DMS153 treated with DMSO at 0.1 percent for 48 hours (cell line): ENCODE measurements at regions not wholly inside any gene's neighbourhood (a gene's known extent, or its start where the extent isn't known, plus 50 kb on each side); places are given as distances from the start of the nearest gene placed in this dataset.

Source experiments
- DNase-seq: peaks from one replicate; lab custom pipeline; 2025; ENCODE audit not compliant: unreplicated experiment; lab: John Stamatoyannopoulos, UW

DNA sequence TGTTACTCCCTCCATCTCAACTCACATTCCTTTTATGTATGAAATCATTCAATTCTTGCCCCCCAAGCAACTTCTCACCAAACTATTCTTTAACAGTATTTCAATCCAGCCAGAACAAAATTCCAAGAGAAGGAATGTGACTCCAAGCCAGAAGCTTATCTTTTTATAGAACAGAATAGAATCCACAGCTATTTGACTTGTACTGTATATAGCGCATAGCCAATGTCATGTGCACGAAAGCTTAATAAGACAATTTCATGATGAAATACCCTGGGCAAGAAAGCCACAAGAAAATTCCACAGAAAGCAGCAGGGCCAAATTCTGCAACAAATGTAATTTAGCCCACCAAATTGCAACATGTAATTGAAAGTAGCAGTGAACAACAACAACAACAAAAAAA is 127.6 kb upstream of the UBE2E2 start:
- no peak for DNase-seq

DNA sequence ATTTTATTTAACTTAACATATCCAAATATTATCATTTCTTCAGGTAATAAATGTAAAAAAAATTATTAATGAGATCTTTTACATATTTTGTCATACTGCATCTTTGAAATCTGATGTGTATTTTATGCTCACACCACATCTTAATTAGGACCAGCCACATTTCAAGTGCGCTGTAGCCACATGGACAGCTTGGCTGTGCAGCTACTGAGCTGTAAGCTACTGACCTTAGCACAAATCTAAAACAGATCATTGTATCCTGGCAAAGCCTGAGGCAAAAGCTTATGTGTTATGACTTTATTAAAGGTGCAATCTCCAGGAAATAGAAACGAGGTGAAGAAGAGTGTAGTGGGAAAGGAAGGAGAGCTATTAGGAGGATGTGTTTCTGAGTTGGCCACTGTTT is 126.7 kb upstream of the UBE2E2 start:
- DNase-seq, result no peak

DNA sequence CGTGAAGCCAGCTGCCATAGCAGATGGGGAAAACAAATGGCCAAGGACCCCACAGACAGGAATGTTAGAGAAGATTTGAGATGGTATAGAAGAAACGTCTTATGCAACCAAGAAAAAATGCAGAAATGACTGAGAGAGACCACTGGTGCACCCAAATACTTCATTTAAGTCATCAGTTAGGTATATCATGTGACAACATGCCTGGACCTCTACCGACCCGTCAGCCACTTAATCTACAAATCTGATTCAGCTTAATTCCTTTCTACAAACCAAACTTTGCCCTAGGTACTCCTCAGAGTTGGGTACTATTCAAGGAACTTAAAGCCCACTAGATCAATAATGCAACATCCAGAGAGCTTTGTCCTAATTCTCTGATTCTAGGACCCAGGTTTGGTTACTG is 126.0 kb upstream of the UBE2E2 start:
- DNase-seq, result no peak

DNA sequence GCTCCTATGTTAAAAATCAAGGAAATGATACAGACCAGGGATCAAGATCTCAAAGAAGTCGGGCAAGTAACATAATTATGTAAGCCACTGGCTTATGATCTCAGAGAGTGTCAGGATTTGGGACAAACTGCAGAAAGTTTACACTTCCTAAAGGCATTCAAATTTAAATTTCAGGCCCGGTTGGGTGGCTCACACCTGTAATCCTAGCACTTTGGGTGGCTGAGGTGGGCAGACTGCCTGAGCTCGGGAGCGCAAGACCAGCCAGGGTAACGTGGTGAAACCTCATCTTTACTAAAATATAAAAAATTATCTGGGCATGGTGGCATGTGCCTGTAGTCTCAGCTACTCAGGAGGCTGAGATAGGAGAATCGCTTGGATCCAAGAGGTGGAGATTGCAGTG is 124.4 kb upstream of the UBE2E2 start:
- DNase-seq, result no peak

DNA sequence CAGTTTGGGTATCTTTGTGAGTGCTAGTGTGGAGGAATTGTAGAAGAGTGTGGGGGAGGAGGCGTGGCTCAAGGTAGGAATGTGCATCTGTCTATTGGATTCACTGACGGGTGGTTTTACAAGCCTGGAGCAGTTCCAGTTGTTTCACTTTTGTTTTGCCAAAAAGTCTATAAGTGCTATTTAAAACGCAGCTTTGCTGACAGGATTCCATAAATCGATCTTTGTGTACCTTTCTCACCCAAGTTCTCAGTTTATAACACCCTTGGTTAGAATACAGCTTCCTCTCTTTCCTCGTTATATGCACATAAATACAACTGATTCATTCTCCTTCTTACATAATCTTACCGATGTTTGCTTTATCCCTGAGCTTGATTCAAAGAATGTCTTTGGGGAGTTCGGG is 123.2 kb upstream of the UBE2E2 start:
- DNase-seq, result no peak

DNA sequence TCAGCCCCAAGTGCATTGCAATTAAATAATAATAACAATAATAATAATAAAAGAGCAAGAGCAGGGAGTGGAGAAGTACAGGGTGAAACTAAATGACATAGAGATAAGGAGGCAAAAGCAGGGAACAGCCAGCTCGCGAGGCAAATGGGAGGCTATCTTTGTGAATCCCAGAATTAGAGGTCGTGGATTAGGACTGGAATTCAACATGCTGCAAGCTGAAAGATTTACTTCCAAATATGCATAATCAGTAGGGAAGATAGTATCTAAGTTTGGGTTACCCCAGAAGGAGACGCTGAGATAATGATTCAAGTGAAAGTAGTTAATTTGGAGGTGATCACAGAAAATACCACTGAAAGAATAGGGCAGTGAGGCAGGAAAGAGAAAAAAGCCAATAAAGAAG is 119.4 kb upstream of the UBE2E2 start:
- no peak for DNase-seq

DNA sequence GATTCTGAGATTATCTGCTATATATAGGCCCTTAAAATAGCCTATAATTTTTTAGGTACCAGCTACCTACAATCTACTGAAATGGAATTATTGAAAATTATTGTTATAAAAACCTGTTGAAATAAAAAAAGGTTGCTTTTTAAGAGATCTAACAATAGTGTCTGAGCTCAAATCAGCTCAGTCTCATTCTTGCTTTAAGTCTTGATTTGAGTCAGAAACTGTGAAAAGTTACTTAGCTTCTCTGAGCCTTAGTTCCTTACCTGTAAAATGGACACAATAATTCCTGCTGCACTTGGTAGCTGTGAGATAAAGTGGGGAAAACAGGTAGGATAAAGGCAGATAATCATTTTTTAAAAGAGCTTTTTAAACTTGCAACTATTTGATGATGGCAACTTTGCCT is 118.8 kb upstream of the UBE2E2 start:
- no peak for DNase-seq

DNA sequence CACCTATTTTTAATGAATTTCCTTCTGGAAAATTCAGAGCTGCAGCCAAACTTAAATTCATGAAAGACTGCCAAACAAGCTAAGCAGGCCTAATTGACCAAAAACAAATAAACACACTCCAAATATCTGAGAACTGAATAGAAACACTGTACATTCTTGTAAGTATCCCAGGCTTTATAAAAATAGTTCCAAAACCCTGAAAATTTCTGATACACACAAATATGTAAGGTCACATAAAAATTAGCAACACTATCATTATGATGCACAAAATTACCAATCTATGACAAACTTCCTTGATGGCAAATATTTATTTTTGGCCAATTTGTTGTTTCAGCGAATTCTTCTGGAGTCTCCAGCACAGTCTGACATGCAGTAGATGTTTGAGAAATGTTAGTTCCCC is 117.9 kb upstream of the UBE2E2 start:
- DNase-seq, result no peak

DNA sequence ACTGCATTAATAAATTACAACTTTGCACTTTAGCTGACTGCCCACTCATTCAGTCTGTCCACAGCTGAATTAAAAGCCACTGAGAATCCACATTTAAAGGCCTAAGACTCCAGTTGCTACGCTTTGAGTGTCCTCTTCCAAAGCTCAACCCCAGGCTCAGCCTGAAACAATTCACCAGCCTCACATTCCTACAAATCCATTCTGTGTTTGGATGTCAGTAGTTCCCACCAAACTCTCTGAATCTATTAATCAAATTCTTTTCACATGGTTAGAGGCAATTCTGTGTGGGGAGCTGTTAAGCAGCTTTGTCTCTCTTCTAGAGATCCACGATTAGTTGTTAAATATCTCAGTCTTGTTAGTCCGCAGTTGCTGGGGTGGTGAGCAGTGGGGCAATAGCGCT is 116.8 kb upstream of the UBE2E2 start:
- DNase-seq, result no peak

DNA sequence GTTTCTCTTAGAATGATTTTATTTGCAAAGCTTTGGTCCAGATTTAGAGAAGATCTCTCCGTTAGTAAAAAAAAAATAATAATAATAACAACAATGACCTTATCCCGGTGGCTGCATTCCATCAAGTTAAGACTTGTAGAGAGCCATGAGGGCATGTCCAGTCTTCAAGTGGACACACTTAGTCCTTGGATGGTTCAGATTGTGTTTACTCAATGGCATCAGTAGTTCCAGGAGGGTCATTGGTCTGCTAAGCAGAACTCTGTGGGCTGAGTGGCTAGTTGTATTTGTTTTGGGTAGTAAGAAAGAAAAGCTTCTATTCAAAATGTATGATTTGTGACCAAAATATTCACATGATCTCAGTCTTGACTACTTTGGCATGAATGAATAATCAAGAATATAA is 116.3 kb upstream of the UBE2E2 start:
- DNase-seq, result no peak

DNA sequence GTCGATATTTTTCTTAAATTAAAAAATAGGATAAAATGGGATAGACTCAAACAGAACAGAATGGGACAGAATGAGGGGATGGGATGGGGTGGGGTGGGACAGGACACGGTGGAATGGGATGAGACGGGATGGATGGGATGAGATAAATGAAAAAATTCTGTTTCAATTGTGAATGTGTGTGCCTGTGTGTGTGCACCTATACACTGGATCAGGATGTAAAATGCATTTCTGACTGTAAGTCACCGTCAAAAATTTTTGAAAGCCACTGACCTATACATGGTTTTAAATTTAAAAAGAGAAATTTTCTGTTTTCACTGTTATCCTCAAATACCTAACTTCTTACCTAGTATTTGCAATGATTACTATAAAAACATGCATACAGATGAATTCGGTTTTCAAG is 108.7 kb upstream of the UBE2E2 start:
- DNase-seq, result no peak

DNA sequence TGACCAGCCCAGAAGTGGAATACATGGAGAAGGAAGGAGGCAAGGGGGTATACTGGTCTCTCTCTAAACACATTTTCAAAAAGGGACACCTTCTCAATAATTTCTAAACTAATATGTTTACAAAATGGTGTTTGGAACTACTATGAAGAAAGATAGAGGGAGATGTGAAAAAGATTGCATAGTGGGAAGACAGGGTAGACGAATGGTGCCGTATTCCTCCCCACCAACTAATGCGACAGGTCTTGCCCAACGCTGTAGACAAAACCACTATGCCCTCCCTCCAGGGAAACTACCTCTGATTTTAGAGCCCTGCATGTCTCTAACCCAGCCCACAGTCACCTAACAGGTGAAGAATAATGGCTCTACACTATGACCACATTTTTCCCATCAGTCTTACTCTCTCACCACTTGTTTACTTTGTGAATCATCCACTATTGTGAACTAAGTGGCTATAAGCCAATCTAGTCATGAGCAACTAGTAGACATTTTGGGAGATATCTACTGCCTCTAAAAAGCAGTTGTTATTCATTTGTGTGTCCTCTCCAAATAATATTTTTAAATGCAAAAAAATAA is 108.2 kb upstream of the UBE2E2 start:
- peak; percentile 61 for DNase-seq

DNA sequence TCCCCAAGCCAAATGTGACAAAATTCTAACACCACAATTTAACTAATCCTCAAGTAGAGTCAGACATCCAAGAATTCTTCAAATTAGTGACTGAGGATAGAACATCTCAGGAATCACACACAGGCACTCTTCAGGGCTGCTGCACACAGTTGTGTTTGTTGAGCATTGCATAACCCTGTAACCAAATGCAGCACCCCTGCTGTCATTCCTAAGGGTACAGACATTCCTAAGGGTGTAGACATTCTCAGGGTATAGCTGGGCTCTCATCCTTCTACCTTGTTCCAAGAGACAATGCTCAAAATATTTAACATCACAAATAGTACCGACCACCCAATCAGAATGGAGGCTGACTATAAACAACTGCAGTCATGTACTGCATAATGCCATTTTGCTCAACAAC is 107.1 kb upstream of the UBE2E2 start:
- DNase-seq, result no peak

DNA sequence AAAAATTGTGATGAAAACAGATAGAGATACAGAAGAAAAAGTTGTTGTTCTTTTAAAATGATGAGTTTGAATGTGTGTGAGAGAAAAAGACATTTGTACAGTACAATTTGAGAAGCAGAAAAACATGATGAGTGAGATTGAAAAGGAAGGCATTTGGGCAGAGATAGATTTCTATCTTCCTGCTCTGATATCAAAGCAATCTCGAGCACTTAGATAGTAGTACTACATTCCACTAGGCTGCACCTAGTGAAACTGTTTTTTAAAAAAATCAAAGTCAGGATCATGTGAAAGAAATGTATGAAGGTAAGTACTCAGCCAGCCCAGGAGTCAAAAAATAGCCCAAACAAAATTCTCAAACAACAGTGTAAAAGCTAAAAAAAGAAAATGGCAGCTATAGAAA is 104.1 kb upstream of the UBE2E2 start:
- no peak for DNase-seq

DNA sequence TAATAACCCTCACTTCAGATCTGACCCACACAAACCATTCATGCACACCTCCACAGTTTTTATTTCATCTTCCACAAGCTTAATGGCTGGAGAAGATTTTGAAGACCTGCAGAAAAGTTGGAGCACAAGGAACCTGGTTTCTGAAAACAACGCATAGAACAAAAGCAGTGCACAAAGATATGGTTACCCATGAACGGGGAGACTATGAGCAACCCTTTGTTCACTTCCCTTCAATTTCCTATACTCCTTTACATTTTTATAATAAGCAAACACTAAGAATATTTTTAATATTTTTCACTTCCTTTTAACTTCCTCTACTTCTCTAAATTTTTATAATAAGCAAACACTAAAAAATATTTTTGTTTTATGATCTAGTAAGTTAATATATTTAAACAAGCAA is 103.5 kb upstream of the UBE2E2 start:
- no peak for DNase-seq

DNA sequence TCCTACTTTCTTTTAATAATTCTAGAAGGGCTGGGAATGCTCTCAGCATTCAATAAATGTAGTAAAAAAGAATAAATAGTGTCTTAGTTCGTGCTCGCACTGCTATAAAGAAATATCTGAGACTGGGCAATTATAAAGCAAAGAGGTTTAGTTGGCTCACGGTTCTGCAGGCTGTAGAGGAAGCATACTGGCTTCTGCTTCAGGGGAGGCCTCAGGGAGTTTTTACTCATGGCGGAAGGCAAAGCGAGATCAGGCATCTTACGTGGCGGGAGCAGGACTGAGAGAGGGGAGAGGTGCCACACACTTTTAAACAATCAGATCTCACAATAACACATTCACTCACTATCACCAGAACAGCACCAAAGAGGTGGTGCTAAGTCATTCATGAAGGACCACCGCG is 103.0 kb upstream of the UBE2E2 start:
- DNase-seq, result no peak

DNA sequence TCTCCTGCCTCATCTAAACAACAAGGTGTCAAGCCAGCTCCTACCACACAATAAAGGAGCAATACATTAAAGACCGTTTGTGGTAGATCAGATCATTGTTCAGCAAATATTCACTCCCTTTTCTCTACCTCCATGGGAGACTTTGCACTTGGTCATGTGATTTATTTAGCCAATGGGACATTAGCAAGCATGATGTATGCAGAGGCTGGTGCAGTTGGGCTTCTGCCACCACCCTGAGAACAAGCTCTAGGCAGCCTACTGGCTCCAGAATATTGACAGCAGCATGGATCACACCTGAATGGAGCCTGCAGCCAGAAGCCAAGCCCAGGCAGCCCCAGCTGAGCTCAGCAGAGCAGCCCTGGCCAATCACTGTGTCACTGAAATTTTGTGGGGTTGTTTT is 99.4 kb upstream of the UBE2E2 start:
- DNase-seq, result no peak

DNA sequence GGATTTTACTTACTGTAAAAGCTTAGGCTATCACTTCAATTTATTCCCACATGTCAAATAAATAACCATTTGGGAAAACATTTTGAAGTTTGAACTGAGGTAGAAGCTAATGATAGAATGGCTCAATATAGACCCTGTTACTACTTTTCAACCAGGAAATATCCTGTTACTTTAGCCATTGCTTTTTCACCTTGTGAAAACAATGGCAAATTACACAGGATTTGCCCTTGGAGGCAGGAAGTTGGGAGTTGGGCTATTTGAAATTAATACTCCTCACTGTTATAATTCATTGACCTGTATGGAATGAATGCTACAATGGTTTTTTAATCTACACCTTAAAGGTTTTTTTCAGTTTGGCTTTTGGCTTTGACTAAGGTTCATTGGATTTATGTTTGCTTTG is 98.1 kb upstream of the UBE2E2 start:
- no peak for DNase-seq

DNA sequence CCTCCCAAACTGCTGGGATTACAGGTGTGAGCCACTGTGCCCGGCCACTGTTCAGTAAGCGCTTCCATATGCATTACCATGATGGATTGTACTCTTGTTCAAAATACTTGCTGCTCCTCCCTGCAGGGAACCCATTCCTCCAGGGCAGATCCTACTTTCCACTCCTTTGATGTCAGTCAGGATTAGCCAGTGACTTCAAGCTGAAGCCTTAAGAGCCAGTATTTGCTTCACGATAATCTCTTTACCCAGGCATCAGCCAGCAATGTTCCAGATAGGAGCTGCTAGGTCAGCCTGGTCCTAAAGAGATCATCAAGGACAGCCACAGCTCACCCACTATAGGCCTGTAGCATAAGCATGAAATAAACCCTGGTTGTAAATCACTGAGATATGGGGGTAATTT is 96.5 kb upstream of the UBE2E2 start:
- no peak for DNase-seq

DNA sequence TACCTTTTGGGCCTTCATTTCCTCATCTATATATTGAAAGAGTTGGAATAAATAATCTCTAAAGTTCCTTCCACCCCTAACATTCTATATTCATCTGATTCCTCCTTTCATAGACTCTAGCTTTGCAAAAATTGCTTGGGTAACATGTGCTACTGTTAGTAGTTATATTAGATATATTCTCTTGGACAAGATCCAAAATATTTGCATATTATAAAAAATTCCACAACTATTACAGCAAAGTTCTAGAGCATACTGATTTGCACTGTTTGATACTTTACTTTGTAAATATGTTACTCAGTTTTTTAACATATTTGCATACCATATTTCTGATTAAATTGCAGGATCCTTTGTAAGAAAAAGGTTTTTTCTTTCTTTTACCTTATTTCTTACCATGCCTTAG is 95.9 kb upstream of the UBE2E2 start:
- no peak for DNase-seq

DNA sequence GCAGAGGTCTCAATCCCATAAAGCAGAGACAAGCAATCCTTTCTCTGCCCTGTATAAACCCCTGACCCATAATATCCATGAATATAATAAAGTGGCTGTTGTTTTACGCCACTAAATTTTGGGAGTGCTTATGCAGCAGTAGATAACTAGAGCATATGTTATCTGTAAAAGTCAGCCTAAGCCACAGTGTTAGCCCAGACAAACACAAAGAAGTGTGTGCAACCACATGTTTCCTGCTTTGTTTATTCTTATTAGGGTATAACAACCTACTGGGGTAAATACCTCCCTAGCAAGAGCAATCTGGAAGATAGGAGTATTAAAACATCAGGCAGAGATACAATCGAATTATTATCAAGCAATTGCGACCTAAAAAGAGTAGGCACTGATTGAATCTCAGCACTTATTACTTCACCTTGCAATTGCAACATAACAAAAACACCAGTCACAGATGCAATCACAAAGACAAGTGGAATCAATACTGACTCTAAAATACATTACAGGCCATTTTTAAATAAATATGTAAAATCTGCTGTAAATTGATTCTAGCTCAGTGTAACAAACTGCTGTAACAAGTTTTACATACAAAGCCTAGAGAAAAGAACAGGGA is 94.6 kb upstream of the UBE2E2 start:
- DNase-seq, result no peak

DNA sequence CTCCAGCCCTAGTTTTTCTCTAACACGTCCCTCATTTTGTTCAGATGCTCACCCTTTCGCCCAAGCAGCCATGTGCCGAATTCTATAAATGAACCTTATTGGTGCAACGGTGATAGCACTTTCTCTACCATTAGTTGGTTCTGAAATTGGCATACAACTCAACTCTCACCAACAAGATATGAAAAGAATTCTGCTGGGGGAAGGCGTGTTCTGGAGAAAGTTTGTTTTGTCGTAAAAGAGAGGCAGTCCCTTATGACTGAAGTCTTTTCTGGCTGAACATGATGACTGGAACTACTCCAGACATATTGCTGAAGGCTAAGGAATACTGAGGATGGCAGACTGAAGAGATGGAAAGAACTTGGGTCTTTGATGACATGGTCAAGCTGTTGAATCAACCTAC is 91.8 kb upstream of the UBE2E2 start:
- DNase-seq, result no peak

DNA sequence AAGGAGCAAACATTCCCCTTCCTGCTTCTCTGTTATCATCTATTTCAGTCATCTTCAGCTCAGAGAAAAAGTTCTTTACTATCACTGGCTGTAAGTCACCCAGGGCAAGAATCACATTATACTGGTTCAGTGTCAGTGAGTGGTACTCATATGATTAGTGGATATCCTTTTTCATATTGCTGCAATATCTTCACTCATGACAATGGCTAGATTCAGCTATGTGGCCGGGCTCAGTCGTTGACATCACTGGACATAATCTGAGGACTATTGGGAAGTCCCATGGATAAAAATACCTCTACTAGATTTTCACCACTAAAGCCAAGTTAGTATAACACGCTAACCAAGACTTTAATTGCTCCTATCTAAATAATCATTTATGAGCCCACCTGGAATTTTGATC is 91.3 kb upstream of the UBE2E2 start:
- DNase-seq, result no peak

DNA sequence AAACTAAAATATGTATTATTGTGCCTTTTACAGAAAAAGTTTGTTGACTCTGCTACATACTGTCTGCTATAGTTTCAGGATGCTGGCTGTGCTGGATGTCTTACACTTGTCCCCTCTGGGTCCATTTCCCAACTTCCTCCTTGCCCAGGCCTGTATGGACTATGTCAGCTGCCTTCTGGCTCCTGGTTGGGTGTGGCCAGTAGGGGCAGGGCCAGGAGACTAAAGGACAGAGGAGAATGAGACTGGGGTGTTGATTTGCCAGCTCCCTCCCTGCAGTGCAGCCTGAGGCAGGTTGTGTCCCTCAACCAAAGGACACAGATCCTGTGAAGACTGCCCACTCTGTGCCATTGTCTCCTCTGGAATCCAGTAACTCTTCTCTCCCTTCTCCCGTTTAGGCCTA is 90.6 kb upstream of the UBE2E2 start:
- no peak for DNase-seq
